HS-5 (cell line): ENCODE measurements at regions not wholly inside any gene's neighbourhood (a gene's known extent, or its start where the extent isn't known, plus 50 kb on each side); places are given as distances from the start of the nearest gene placed in this dataset.
"Not testable (repeated sequence)": the region's sequence is repeated elsewhere in the genome, so short reads cannot be mapped to it uniquely, and the experiment has no call there.

ENCODE experiments used
- DNase-seq: peaks from one replicate; pipeline ENCODE4 v3.0.0-alpha.2; 2012; ENCODE audit warnings: low read depth

DNA sequence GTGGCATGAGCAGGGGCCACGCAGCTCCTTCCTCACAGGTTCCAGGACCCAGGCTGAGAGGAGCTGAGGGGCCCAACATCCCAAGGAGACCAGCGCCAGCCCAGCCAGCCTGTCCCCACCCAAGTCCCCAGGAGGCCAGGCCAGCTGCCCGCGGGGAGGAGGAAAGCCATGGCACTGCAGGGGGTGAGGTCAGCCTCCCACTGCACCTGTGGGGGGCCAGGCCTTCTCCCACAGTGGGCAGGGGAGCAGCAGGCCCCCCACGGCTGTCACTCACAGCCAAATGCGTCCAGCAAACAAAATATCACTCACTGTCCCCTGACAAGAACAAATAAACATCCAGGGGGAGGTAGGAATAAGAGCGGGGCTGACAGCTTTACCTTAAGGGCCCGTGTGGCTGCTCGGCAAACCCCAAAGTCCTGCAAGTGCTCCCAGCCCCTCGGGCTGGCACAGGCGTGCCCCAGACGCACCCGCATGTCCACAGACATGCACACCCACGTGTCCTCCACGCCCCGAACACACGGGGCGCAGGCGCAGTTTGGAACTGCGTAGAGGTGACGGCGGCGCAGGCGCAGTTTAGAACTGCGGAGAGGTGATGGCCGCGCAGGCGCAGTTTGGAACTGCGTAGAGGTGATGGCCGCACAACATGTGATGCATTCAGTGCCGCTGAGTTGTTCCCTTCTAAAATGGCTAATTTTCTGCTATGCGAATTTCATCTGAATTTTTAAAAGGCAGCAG is 291.1 kb downstream of the FOXL1 start:
- no peak for DNase-seq

DNA sequence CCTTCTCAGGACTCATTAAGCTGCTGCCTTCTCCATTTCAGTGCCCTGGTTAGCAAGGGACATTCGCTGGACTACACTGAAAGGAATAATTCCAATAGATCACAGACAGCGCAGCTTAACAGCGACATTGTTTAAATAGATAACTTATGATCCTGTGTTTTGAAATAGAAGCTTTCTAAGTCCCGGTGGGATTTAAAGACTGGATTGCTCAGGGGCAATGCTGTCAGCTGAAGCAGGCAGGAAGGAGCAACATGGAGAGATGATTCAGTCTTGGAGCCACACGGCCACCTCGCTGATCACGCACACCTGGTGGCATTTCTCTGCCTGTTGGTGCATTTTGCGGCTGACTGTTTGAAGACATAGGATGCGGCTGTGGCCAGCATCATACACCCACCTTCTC is 292.0 kb downstream of the FOXL1 start:
- no peak for DNase-seq

DNA sequence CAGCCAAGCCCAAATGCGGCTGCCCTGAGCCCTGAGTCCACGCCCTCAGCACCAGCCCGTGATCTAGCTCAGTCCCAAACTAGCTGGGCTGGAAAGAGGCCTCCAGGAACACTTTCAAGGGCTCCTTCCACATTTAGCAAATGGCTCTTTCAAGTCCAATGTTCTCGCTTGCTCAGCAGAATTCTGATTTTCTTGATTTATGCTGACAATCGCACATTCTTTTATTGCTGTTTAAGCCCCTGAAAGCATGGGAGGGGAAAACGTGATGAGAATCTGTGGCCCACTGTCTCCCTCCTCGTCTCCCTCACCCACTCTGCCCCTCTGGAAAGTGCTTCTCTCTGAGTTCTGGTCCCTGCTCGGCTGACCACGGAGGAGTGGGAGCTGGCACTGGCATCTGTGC is 293.8 kb downstream of the FOXL1 start:
- DNase-seq: no peak

GRCh38 chr16:86872833-86873232 is 294.5 kb downstream of the FOXL1 start:
- DNase-seq: no peak

GRCh38 chr16:86874141-86874540 is 295.8 kb downstream of the FOXL1 start:
- DNase-seq: no peak

DNA sequence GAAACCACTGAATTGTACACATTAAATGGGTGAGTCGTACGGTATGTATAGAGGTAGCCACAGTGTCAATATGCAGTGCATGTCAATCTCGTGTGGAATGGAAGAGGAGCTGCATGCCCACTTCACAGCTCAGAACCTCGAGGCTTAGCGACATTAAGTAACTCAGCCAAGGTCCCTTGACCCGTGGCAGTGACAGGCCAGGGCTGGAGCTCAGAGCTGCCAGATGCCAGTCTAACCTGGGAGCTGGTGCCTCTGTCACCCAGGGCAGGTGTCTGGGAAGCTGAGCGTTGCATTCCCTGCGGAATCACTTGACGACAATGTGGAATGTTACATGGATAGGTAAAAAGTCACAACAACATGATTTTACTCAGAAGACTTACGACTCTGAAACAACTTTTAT is 298.1 kb downstream of the FOXL1 start:
- no peak for DNase-seq

GRCh38 chr16:86877108-86877507 is 298.8 kb downstream of the FOXL1 start:
- no peak for DNase-seq

- no peak for DNase-seq
Observed at GRCh38 chr16:86877835-86878234, 299.5 kb downstream of the FOXL1 start.

DNA sequence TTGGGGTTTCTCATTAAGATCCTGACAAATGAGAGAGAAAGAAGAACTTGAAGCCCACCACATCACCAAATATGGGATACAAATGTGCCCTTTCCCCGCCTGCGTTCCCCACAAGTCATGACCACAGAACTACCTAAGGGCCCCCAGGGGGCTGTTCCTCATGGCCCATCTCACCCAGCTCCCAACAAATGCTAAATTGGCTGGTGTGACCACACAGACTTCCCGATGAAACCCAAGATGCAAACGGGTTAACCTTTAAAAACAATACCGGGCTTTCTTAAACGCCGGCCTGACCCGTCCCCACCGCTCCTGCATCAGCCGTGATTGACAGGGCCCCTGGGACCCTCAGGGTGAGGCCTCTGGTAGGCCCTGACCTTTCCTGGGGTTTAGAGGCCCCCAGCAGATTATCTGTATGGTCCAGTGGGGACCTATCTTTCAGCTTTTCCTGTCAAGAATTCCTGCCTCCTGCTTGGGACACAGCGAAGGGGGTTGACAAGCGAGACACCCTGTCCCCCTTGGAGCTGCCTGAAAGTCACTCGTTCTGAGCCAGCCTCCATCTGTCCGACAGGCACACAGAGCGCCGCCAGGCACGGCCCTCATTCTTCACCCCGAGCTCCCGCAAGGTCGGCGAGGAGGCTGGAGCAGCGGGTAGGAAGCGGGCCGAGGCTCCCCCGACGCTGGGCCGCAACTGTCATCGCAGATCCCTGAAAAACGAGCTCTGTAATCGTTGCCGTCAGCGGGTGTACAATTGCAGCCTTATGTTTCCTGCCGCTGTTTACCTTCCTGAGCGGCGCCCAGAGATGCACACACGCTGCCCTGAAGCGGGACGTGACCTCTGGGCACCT is 300.1 kb downstream of the FOXL1 start:
- no peak for DNase-seq

DNA sequence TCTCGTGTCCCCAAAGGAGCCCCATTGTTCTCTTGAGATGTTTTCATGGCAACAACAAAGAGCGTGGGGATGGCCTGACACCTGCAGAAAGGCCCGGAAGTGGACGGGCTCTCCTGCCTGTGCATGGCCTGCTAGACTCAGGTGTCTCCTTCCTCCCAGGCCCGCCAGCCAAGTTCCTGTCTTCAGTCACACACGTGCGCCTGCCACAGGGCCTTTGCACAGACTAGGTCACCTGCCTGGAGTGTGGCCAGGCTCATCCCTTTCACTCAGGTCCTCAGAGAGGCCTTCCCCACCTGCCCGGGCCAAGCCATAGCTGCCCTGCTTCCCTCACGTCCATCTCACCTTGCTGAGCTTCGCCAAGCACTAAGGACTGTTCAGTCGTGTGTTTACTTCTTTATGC is 300.9 kb downstream of the FOXL1 start:
- no peak for DNase-seq

DNA sequence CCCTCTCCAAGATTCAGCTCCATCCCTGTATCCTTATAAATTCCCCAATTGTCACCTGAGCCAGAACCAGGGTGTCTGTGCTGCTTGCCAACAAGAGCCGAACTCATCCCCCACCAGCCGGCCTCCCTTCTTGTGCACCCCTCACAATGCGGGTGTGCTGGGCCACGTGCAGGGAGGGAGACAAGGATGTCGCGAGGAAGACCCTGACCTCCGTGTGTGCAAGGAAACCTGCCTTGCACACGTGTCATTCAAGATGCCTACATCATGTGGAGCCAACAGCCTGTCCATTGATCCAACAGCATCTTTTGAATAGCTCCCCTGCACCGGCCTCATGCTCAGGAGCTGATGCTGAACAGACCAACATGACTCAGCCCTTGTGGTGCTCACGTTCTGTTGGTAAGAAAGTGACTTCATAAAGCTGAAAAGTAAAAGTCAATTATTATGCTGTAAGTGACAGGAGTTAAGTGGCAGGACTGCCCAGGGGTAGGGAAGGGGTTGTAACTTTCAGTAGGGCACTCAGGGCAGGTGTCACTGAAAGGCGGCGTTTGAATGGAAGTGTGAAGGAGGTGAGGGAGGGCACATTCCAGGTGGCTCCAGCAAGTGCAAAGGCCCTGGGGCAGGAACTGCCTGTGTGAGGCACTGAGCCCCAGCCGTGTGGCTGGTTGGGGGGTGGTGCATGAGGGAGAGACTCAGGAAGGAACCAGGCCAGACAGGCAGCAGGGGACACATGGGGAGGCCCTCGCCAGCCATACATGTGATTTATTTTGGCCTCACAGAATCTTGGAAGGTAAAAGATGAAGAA is 302.2 kb downstream of the FOXL1 start:
- DNase-seq: no peak

DNA sequence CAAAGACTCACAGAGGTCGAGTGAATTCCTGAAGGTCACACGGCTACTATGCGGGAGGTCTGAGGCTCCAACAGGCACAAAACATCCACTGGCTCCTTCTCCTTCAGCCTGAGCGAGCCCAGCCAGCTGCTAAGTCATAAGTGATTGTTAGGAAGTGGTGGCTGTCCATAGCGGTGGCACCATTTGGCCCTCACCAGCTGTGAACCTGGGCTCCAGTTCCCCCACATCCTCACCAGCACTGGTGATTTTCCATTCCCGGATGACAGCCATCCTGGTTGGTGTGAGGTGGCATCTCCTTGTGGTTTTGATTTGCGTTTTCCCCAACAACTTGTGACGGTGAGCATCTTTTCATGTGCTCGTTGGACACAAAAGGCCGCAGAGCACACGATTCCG is 302.8 kb downstream of the FOXL1 start:
- no peak for DNase-seq

GRCh38 chr16:86881861-86882273 is 303.5 kb downstream of the FOXL1 start:
- DNase-seq: no peak

- DNase-seq: no peak
Observed at GRCh38 chr16:86882586-86883280, 304.4 kb downstream of the FOXL1 start.

DNA sequence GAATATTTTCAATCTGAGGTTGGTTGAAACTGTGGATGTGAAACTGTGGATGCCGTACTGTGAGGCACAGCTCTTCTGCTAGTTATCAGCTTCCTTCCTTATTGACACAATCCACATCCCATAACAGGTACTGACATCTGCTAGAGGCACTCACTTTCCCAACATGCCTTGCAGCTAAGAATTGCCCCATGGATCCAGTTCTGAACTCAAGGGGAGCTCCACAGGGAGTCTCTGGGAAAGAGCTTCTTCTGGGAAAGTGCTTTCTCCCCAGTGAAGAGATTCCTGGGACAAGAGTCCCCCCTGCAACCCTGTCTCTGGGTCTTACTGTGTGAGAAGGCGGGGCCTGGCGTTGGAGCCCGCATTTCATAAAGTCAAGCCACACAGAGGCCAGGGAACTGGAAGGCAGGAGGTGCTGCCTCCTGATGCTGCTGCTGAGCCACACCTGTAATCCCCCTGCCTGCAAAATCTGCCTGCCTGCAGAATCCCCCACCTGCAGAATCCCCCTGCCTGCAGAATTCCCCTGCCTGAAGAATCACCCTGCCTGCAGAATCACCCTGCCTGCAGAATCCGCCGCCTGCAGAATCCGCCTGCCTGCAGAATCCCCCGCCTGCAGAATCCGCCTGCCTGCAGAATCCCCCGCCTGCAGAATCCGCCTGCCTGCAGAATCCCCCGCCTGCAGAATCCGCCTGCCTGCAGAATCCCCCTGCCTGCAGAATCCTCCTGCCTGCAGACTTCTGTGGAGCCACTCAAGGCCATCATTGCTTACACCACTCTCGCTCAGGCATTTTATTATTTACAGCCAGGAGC is 305.4 kb downstream of the FOXL1 start:
- no peak for DNase-seq

- no peak for DNase-seq
Observed at GRCh38 chr16:86884390-86884650, 306.0 kb downstream of the FOXL1 start.

GRCh38 chr16:86885139-86885538 is 306.8 kb downstream of the FOXL1 start:
- DNase-seq: no peak

DNA sequence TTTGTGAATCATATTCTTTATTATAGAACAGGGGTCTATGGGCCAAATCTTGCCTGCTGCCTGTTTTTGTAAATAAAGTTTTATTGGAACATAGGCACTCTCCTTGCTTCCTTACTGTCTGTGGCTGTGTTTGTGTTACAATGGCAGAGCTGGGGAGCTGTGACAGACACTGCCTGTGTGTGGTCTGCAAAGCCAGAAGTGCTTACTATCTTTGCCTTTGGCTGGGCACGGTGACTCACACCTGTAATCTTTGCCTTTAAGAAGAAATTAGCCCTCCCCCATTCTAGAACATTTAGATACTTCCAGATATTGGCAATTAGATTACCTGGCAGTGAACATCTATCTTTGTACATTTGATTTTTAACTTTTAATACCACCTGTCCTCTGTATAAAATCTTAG is 308.3 kb downstream of the FOXL1 start:
- DNase-seq: no peak

- DNase-seq: no peak
Observed at GRCh38 chr16:86887416-86887815, 309.1 kb downstream of the FOXL1 start.

- no peak for DNase-seq
Observed at GRCh38 chr16:86888231-86889053, 310.1 kb downstream of the FOXL1 start.

DNA sequence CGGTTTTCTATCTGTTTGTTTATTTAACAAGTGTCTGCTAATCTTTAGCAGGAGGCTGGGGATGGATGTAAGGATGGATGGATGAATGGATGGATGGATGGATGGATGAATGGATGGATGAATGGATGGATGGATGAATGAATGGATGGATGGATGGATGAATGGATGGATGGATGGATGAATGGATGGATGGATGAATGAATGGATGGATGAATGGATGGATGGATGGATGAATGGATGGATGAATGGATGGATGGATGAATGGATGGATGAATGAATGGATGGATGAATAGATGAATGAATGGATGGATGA is 310.7 kb downstream of the FOXL1 start:
- DNase-seq: not testable (repeated sequence)
